Spleen (tissue), 11 donors: ENCODE measurements at regions not wholly inside any gene's neighbourhood (a gene's known extent, or its start where the extent isn't known, plus 50 kb on each side); places are given as distances from the start of the nearest gene placed in this dataset.
"Not testable (repeated sequence)": the region's sequence is repeated elsewhere in the genome, so short reads cannot be mapped to it uniquely, and the experiment has no call there.

Experiments
- DNase-seq: peaks from one replicate; pipeline ENCODE4 v3.0.0-alpha.2; 2020
- H3K27ac ChIP-seq, 8 donors: fragments of 200-600 bp; sonication (generic) in 7 of 8; 1 replicate in 4 of 8; 2 replicates in 4 of 8; pipeline versions ENCODE4 v1.5.0 to v1.8.0; 2016 to 2021; ENCODE audit warnings: inconsistent platforms in 4 of 8, mild to moderate bottlenecking in 4 of 8, moderate library complexity in 1 of 8
- H3K27me3 ChIP-seq, 7 donors: fragments of 200-600 bp; sonication (generic) in 6 of 7; replicated peaks in 1 of 7; 1 replicate in 4 of 7; 2 replicates in 3 of 7; pipeline versions ENCODE4 v1.5.0 to v1.8.0; 2016 to 2021; ENCODE audit warnings: inconsistent platforms in 3 of 7, mild to moderate bottlenecking in 1 of 7
- H3K36me3 ChIP-seq, 6 donors: fragments of 200-600 bp; sonication (generic) in 5 of 6; 1 replicate in 4 of 6; 2 replicates in 2 of 6; pipeline versions ENCODE4 v1.5.0 to v1.8.0; 2016 to 2021; ENCODE audit warnings: inconsistent platforms in 2 of 6
- H3K4me1 ChIP-seq, 6 donors: fragments of 200-600 bp; sonication (generic) in 5 of 6; 1 replicate in 3 of 6; 2 replicates in 3 of 6; pipeline versions ENCODE4 v1.5.0 to v1.8.0; 2016 to 2021; ENCODE audit warnings: inconsistent platforms in 3 of 6
- H3K4me3 ChIP-seq, 8 donors: fragments of 200-600 bp; sonication (generic) in 7 of 8; 1 replicate in 4 of 8; 2 replicates in 4 of 8; pipeline versions ENCODE4 v1.5.0 to v1.8.0; 2016 to 2021; ENCODE audit warnings: inconsistent platforms in 4 of 8, mild to moderate bottlenecking in 4 of 8, moderate library complexity in 2 of 8
- H3K9me3 ChIP-seq, 8 donors: fragments of 200-600 bp; sonication (generic) in 7 of 8; 1 replicate in 4 of 8; 2 replicates in 4 of 8; pipeline versions ENCODE4 v1.5.0 to v1.8.0; 2016 to 2021; ENCODE audit warnings: inconsistent platforms in 4 of 8
- CTCF ChIP-seq, 11 experiments: fragments of 200-600 bp in 7 of 11; fragments of 450-650 bp in 4 of 11; sonication (generic) in 4 of 11; IDR thresholded peaks in 8 of 11; conservative IDR thresholded peaks in 3 of 11; 1 replicate in 7 of 11; 2 replicates in 4 of 11; pipeline versions ENCODE4 v1.4.0 to v1.8.0; 2016 to 2021; ENCODE audit warnings: antibody characterized with exemption in 11 of 11, inconsistent platforms in 4 of 11, mild to moderate bottlenecking in 1 of 11
- POLR2A ChIP-seq, 3 donors: fragments of 450-650 bp; IDR thresholded peaks; one replicate each; pipeline ENCODE4 v1.5.1; 2017; ENCODE audit warnings: antibody characterized with exemption in 3 of 3, mild to moderate bottlenecking in 1 of 3
- POLR2AphosphoS5 ChIP-seq, 3 donors: sonication (generic); formaldehyde crosslinking; IDR thresholded peaks; one replicate each; pipeline ENCODE4 v1.5.1; 2017; ENCODE audit warnings: antibody characterized with exemption in 3 of 3
- WGBS, 5 donors: extraction: QIAGEN DNeasy Blood & Tissue Kit in 3 of 5; methylation state at CpG; one replicate each; pipeline versions ENCODE4 v1.1.5 to v1.1.7; 2013 to 2018; 5-methylcytosine and 5-hydroxymethylcytosine counted together
- intact Hi-C: fragments of 100-400 bp; cut with DNase I; formaldehyde crosslinking; loops from one replicate; pipeline ENCODE4 v1.15.0; 2023; ENCODE audit warnings: low total_unique reads
- donor health status: healthy with polysubstance abuse.
- donor health status: DM: no; HTN: no; CAD: no; lungs with moderate emphysema.
- donor health status: DM: no; HTN: no; CAD: no.
- donor health status: Bipolar disorder and iron deficiency.
- donor health status: healthy.
- donor health status: DM: no; HTN: no; CAD: no.
- donor health status: DM: yes; HTN: yes; CAD: no.

- no peak for DNase-seq
- TF ChIP-seq POLR2AphosphoS5 (IDR thresholded peaks at IDR 0.05) (no peak), POLR2A (IDR thresholded peaks at IDR 0.05) (no peak), CTCF (IDR thresholded peaks at IDR 0.05 in 8 of 11, conservative IDR thresholded peaks at IDR 0.05 in 3 of 11) (no peak)
- Histone ChIP-seq H3K27me3 (peaks cover 0 to 57% (median 0%) of the 10 kb centered on the region in 7 donors), H3K4me1 (no peaks in the 10 kb centered on the region), H3K27ac (no peak overlapping the region), H3K4me3 (no peak overlapping the region), H3K9me3 (no peaks in the 10 kb centered on the region), H3K36me3 (no peaks in the 10 kb centered on the region)
- WGBS, 5 donors = 49 to 67% (median 57%) methylated on average over 5 of the region's 5 CpGs
- intact Hi-C loops = no loop called here
Observed at GRCh38 chr7:131683536-131684125, 127.2 kb upstream of the PODXL start.

- Histone ChIP-seq H3K9me3 (peaks cover 0 to 3% (median 0%) of the 10 kb centered on the region in 8 donors), H3K36me3 (no peaks in the 10 kb centered on the region), H3K27ac (no peak overlapping the region), H3K4me1 (no peaks in the 10 kb centered on the region), H3K4me3 (no peak overlapping the region), H3K27me3 (peaks cover 0 to 48% (median 0%) of the 10 kb centered on the region in 7 donors)
- intact Hi-C loops = no loop called here
- DNase-seq = no peak
- WGBS, 5 donors = 0 to 82% (median 42%) methylated on average over 1 of the region's 1 CpG
- TF ChIP-seq POLR2A (IDR thresholded peaks at IDR 0.05) (no peak), POLR2AphosphoS5 (IDR thresholded peaks at IDR 0.05) (no peak), CTCF (IDR thresholded peaks at IDR 0.05 in 8 of 11, conservative IDR thresholded peaks at IDR 0.05 in 3 of 11) (no peak)
Observed at GRCh38 chr7:131681961-131682360, 125.5 kb upstream of the PODXL start.

GRCh38 chr7:131679071-131679470, 122.6 kb upstream of the PODXL start:
- H3K9me3 ChIP-seq, H3K36me3 ChIP-seq, H3K4me1 ChIP-seq, intact Hi-C loops, H3K4me3 ChIP-seq, H3K27ac ChIP-seq, DNase-seq: not testable (repeated sequence)
- 85 to 92% (median 89%) methylated on average over 8 of the region's 8 CpGs for WGBS, 5 donors
- peaks cover 0 to 46% (median 0%) of the 10 kb centered on the region in 7 donors for H3K27me3 ChIP-seq

- H3K27ac ChIP-seq, H3K36me3 ChIP-seq, DNase-seq, H3K4me3 ChIP-seq, intact Hi-C loops, H3K4me1 ChIP-seq, H3K9me3 ChIP-seq: not testable (repeated sequence)
- H3K27me3 ChIP-seq = peaks cover 0 to 46% (median 0%) of the 10 kb centered on the region in 7 donors
- 96 to 100% (median 98%) methylated on average over 2 of the region's 2 CpGs for WGBS, 5 donors
Observed at GRCh38 chr7:131676850-131677249, 120.4 kb upstream of the PODXL start.

- no peak for TF ChIP-seq POLR2A (IDR thresholded peaks at IDR 0.05)
- no peak for TF ChIP-seq CTCF (IDR thresholded peaks at IDR 0.05 in 8 of 11, conservative IDR thresholded peaks at IDR 0.05 in 3 of 11)
- no peak for TF ChIP-seq POLR2AphosphoS5 (IDR thresholded peaks at IDR 0.05)
- Histone ChIP-seq H3K27ac (no peak overlapping the region), H3K4me3 (no peak overlapping the region), H3K27me3 (peaks cover 0 to 46% (median 0%) of the 10 kb centered on the region in 7 donors), H3K36me3 (no peaks in the 10 kb centered on the region), H3K9me3 (peaks cover 0 to 4% (median 0%) of the 10 kb centered on the region in 8 donors), H3K4me1 (no peaks in the 10 kb centered on the region)
- 27 to 60% (median 43%) methylated on average over 3 of the region's 3 CpGs for WGBS, 5 donors
- intact Hi-C loops = no loop called here
- DNase-seq = no peak
Observed at GRCh38 chr7:131674131-131674530, 117.7 kb upstream of the PODXL start.
